H9 (cell line): ENCODE measurements at regions not wholly inside any gene's neighbourhood (a gene's known extent, or its start where the extent isn't known, plus 50 kb on each side); places are given as distances from the start of the nearest gene placed in this dataset.

Experiments used
- DNase-seq: peaks from one replicate; pipeline ENCODE4 v3.0.0-alpha.2; 2017
- H2AFZ ChIP-seq: one replicate; pipeline ENCODE4 v1.6.1; 2013; ENCODE audit warnings: mild to moderate bottlenecking, low read length, control low read depth, moderate library complexity
- H2AK5ac ChIP-seq: 2 replicates; pipeline ENCODE4 v1.6.1; 2013; ENCODE audit warnings: low read length, control low read depth, mixed read lengths; ENCODE audit not compliant: insufficient read length
- H2BK120ac ChIP-seq: one replicate; pipeline ENCODE4 v1.6.1; 2013; ENCODE audit warnings: low read depth, mild to moderate bottlenecking, low read length, control low read depth, inconsistent platforms; ENCODE audit not compliant: poor library complexity, severe bottlenecking
- H2BK12ac ChIP-seq: 2 replicates; pipeline ENCODE4 v1.6.1; 2013; ENCODE audit warnings: low read length, control low read depth, mixed read lengths, low read depth; ENCODE audit not compliant: insufficient read length
- H2BK15ac ChIP-seq: 2 replicates; pipeline ENCODE4 v1.6.1; 2013; ENCODE audit warnings: low read depth, low read length, control low read depth
- H2BK20ac ChIP-seq: one replicate; pipeline ENCODE4 v1.6.1; 2013; ENCODE audit warnings: low read depth, mild to moderate bottlenecking, low read length, control low read depth, inconsistent platforms; ENCODE audit not compliant: poor library complexity, severe bottlenecking
- H2BK5ac ChIP-seq: 2 replicates; pipeline ENCODE4 v1.6.1; 2013; ENCODE audit warnings: low read length, control low read depth, mixed read lengths; ENCODE audit not compliant: insufficient read length
- H3K14ac ChIP-seq: 2 replicates; pipeline ENCODE4 v1.6.1; 2013; ENCODE audit warnings: low read length, control low read depth; ENCODE audit not compliant: insufficient read depth
- H3K18ac ChIP-seq: 2 replicates; pipeline ENCODE4 v1.6.1; 2013; ENCODE audit warnings: low read depth, mild to moderate bottlenecking, mixed read lengths, low read length, control low read depth; ENCODE audit not compliant: insufficient read length
- H3K23ac ChIP-seq: 2 replicates; pipeline ENCODE4 v1.6.1; 2013; ENCODE audit warnings: low read length, control low read depth, mixed read lengths, low read depth; ENCODE audit not compliant: insufficient read length
- H3K23me2 ChIP-seq: 2 replicates; pipeline ENCODE4 v1.6.1; 2013; ENCODE audit warnings: low read depth, mild to moderate bottlenecking, mixed read lengths, low read length, control low read depth; ENCODE audit not compliant: insufficient read length, poor library complexity, severe bottlenecking
- H3K27ac ChIP-seq: 2 replicates; pipeline ENCODE4 v1.5.1; 2013; ENCODE audit warnings: low read length, control low read depth, mixed read lengths, low read depth; ENCODE audit not compliant: insufficient read length
- H3K27me3 ChIP-seq: 2 replicates; pipeline ENCODE4 v1.6.1; 2013; ENCODE audit warnings: low read length, control low read depth, inconsistent platforms; ENCODE audit not compliant: insufficient read depth
- H3K4ac ChIP-seq: 2 replicates; pipeline ENCODE4 v1.6.1; 2013; ENCODE audit warnings: low read depth, mild to moderate bottlenecking, control low read depth, inconsistent platforms, low read length, moderate library complexity
- H3K4me1 ChIP-seq: 2 replicates; pipeline ENCODE4 v1.6.1; 2013; ENCODE audit warnings: low read length, control low read depth, inconsistent platforms; ENCODE audit not compliant: insufficient read depth
- H3K4me2 ChIP-seq: 2 replicates; pipeline ENCODE4 v1.6.1; 2013; ENCODE audit warnings: low read length, control low read depth, mixed read lengths; ENCODE audit not compliant: insufficient read length, insufficient read depth
- H3K56ac ChIP-seq: 2 replicates; pipeline ENCODE4 v1.6.1; 2013; ENCODE audit warnings: low read depth, mild to moderate bottlenecking, mixed read lengths, low read length, control low read depth; ENCODE audit not compliant: insufficient read length
- H3K79me1 ChIP-seq: 2 replicates; pipeline ENCODE4 v1.6.1; 2013; ENCODE audit warnings: low read depth, mild to moderate bottlenecking, moderate library complexity, low read length, control low read depth, inconsistent platforms; ENCODE audit not compliant: insufficient read depth, poor library complexity, severe bottlenecking
- H3K79me2 ChIP-seq: 2 replicates; pipeline ENCODE4 v1.6.1; 2013; ENCODE audit warnings: low read length, control low read depth, inconsistent platforms; ENCODE audit not compliant: insufficient read depth
- H3K9ac ChIP-seq: 2 replicates; pipeline ENCODE4 v1.6.1; 2013; ENCODE audit warnings: low read length, control low read depth, mixed read lengths; ENCODE audit not compliant: insufficient read length; ENCODE audit errors: extremely low read depth
- H3K9me3 ChIP-seq: one replicate; pipeline ENCODE4 v1.6.1; 2013; ENCODE audit warnings: low read depth, low read length, inconsistent platforms; ENCODE audit not compliant: control insufficient read depth
- H3T11ph ChIP-seq: one replicate; pipeline ENCODE4 v1.6.1; 2013; ENCODE audit warnings: mild to moderate bottlenecking, low read length, control low read depth, inconsistent platforms
- H4K20me1 ChIP-seq: one replicate; pipeline ENCODE4 v1.6.1; 2013; ENCODE audit not compliant: control insufficient read depth, insufficient read length, insufficient read depth
- H4K5ac ChIP-seq: 2 replicates; pipeline ENCODE4 v1.6.1; 2013; ENCODE audit warnings: low read depth, mild to moderate bottlenecking, mixed read lengths, low read length, control low read depth; ENCODE audit not compliant: insufficient read length
- H4K8ac ChIP-seq: replicated peaks from 2 replicates; pipeline ENCODE4 v1.6.1; 2013; ENCODE audit warnings: low read length, control low read depth, mixed read lengths, low read depth; ENCODE audit not compliant: insufficient read length
- H4K91ac ChIP-seq: 2 replicates; pipeline ENCODE4 v1.6.1; 2013; ENCODE audit warnings: low read depth, mild to moderate bottlenecking, moderate library complexity, mixed read lengths, low read length, control low read depth; ENCODE audit not compliant: insufficient read length
- H3K27ac Mint-ChIP-seq, 3 experiments: 2 replicates in 2 of 3; 3 replicates in 1 of 3; pipeline ENCODE4 v1.8.0; 2020 to 2021; ENCODE audit warnings: mixed read lengths in 3 of 3, mild to moderate bottlenecking in 1 of 3, moderate library complexity in 1 of 3
- H3K27me3 Mint-ChIP-seq: 2 replicates; pipeline ENCODE4 v1.8.0; 2021; ENCODE audit warnings: low read depth, mild to moderate bottlenecking, moderate library complexity, mixed read lengths
- H3K36me3 Mint-ChIP-seq, 3 experiments: 2 replicates in 2 of 3; 3 replicates in 1 of 3; pipeline ENCODE4 v1.8.0; 2020 to 2021; ENCODE audit warnings: low read depth in 3 of 3, mixed read lengths in 3 of 3; ENCODE audit not compliant: insufficient read depth in 1 of 3
- H3K4me1 Mint-ChIP-seq, 2 experiments: 2 replicates each; pipeline ENCODE4 v1.8.0; 2020; ENCODE audit warnings: mixed read lengths in 2 of 2
- H3K4me3 Mint-ChIP-seq, 2 experiments: 2 replicates in 1 of 2; 3 replicates in 1 of 2; pipeline ENCODE4 v1.8.0; 2020 to 2021; ENCODE audit warnings: mild to moderate bottlenecking in 2 of 2, mixed read lengths in 2 of 2, moderate library complexity in 1 of 2
- H3K9me3 Mint-ChIP-seq, 2 experiments: 2 replicates in 1 of 2; 3 replicates in 1 of 2; pipeline ENCODE4 v1.8.0; 2020; ENCODE audit warnings: mild to moderate bottlenecking in 2 of 2, mixed read lengths in 2 of 2, moderate library complexity in 1 of 2
- WGBS: extraction: QIAGEN DNeasy Blood & Tissue Kit; methylation state at CpG from one replicate; pipeline ENCODE4 v1.1.7; 2013; ENCODE audit warnings: missing lambda C conversion rate, low lambda C conversion rate, mixed read lengths; ENCODE audit not compliant: insufficient read length; ENCODE audit errors: extremely low coverage; 5-methylcytosine and 5-hydroxymethylcytosine counted together
- TF ChIP-seq, protein P1 (sequence below): fragments of 200-600 bp; sonication (generic); conservative IDR thresholded peaks from 3 replicates; pipeline ENCODE4 v1.8.0; 2021; ENCODE audit warnings: antibody characterized with exemption, mild to moderate bottlenecking

DNA sequence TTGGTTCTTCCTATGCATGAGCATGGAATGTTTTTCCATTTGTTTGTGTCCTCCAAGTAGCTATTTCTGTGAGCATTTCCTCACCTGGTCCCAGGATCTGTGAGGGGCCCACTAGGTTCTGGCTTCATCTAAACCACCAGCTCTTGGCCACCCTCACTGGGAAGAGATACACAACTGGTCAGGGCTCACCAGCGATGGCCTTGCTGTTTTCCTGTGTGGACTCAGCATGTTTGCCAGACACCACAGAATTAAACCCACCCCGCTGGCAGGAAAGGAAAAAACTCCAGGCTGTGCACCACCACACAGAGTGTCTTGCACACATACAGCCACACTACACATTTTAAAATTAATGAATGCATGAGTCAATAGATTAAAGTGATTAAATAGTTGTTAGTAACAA is 65.1 kb upstream of the NXT1 start:
- Histone ChIP-seq H2BK120ac (no peak overlapping the region), H3K18ac (no peak overlapping the region), H2BK5ac (no peak overlapping the region), H4K20me1 (no peaks in the 10 kb centered on the region), H3T11ph (no peak overlapping the region), H3K23ac (no peak overlapping the region), H3K9ac (no peak overlapping the region), H3K27ac (no peak overlapping the region), H2BK12ac (no peak overlapping the region), H3K56ac (no peak overlapping the region), H3K4me2 (no peak overlapping the region), H3K4ac (no peak overlapping the region), H3K27me3 (no peaks in the 10 kb centered on the region), H3K9me3 (no peaks in the 10 kb centered on the region), H3K23me2 (no peaks in the 10 kb centered on the region), H2BK20ac (no peak overlapping the region), H2AFZ (no peak overlapping the region), H3K79me2 (no peaks in the 10 kb centered on the region), H3K14ac (no peak overlapping the region), H3K79me1 (no peaks in the 10 kb centered on the region), H4K5ac (no peak overlapping the region), H4K8ac (no peak overlapping the region), H2AK5ac (no peak overlapping the region), H2BK15ac (no peak overlapping the region), H3K4me1 (no peaks in the 10 kb centered on the region), H4K91ac (no peak overlapping the region)
- H3K4me3 Mint-ChIP-seq, result no peak overlapping the region
- no CpG with 5 or more reads among the region's 2 CpGs for WGBS
- no peak for DNase-seq
- no peak overlapping the region for H3K27ac Mint-ChIP-seq
- H3K27me3 Mint-ChIP-seq, result no peaks in the 10 kb centered on the region; the same call in none of the 2 replicates
- H3K36me3 Mint-ChIP-seq, result no peaks in the 10 kb centered on the region
- TF ChIP-seq, protein P1, sequence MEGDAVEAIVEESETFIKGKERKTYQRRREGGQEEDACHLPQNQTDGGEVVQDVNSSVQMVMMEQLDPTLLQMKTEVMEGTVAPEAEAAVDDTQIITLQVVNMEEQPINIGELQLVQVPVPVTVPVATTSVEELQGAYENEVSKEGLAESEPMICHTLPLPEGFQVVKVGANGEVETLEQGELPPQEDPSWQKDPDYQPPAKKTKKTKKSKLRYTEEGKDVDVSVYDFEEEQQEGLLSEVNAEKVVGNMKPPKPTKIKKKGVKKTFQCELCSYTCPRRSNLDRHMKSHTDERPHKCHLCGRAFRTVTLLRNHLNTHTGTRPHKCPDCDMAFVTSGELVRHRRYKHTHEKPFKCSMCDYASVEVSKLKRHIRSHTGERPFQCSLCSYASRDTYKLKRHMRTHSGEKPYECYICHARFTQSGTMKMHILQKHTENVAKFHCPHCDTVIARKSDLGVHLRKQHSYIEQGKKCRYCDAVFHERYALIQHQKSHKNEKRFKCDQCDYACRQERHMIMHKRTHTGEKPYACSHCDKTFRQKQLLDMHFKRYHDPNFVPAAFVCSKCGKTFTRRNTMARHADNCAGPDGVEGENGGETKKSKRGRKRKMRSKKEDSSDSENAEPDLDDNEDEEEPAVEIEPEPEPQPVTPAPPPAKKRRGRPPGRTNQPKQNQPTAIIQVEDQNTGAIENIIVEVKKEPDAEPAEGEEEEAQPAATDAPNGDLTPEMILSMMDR, result no peak
- peaks cover 7 to 8% of the 10 kb centered on the region in 2 experiments for H3K4me1 Mint-ChIP-seq
- H3K9me3 Mint-ChIP-seq, result no peaks in the 10 kb centered on the region
